ENCODE measurements at regions not wholly inside any gene's neighbourhood (a gene's known extent, or its start where the extent isn't known, plus 50 kb on each side); places are given as distances from the start of the nearest gene placed in this dataset.
"Not testable (repeated sequence)": the region's sequence is repeated elsewhere in the genome, so short reads cannot be mapped to it uniquely, and the experiment has no call there.

DNA sequence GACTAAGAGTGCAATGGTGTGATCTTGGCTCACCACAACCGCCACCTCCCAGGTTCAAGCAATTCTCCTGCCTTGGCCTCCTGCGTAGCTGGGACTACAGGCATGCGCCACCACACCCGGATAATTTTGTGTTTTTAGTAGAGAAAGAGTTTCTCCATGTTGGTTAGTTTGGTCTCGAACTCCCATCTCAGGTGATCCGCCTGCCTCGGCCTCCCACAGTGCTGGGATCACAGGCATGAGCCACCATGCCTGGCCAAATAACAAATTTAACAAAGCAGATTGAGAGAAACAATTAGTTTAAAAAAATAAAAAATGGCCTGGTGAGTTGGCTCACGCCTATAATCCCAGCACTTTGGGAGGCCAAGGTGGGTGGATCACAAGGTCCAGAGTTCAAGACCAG lies 139.6 kb upstream of the KCTD7 start:
- not testable (repeated sequence) for TF ChIP-seq CTCF (IDR thresholded peaks at IDR 0.05; ENCODE audit: low read depth, low read length); POLR2A (IDR thresholded peaks at IDR 0.05; ENCODE audit: extremely low read depth, insufficient read length)
